ENCODE measurements at regions not wholly inside any gene's neighbourhood (a gene's known extent, or its start where the extent isn't known, plus 50 kb on each side); places are given as distances from the start of the nearest gene placed in this dataset.

DNA sequence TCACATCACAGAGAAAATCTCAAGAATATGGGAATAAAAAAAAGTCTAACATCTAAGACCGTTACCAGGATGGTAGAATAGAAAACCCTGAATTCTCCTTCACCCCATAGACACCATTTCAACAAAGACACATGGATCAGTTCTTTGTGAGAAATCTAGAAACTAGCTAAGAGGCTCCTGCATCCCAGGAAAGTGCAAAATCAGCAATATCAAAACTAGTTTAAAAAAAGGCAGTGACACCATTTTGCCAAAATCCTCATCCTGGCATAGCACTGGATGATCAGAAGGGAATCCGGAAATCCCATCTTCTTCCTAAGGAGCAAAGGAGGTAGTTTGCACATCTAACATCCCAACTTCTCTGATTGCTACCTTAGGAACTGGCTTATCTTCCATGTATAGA, 88.9 kb upstream of the MAGEE2 start:
- no peak for DNase-seq (ENCODE audit: low read depth)
- CTCF ChIA-PET = no interaction called here
- POLR2A ChIA-PET = no interaction called here
- H3K36me3 ChIP-seq (ENCODE audit: control insufficient read depth, insufficient read depth, low read length) = no peaks in the 10 kb centered on the region
- H3K27me3 ChIP-seq (ENCODE audit: control insufficient read depth, insufficient read depth, low read length) = no peaks in the 10 kb centered on the region
- H3K4me3 ChIP-seq (ENCODE audit: low read depth, low read length) = no peak overlapping the region
- no peak for TF ChIP-seq CTCF (IDR thresholded peaks at IDR 0.05; ENCODE audit: insufficient read depth, low read depth, low read length)

DNA sequence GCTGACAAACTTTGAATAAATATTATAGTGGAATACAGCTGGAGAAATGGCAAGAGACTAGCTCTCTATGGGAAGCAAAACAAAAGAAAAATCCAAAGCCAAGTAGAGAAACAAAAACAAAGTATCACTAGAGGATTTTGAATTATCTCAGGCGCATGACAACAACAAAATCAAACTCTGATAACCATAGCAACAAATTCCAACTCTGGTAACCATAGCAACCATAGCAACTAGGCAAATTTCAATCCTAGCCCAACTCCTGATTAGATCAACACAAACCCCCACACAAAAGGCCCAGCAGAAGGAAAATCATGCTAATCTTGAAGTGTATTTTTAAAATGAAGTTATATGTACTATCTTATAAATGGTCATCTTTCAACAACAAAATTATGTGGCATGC, 98.4 kb upstream of the MAGEE2 start:
- no peaks in the 10 kb centered on the region for H3K36me3 ChIP-seq (ENCODE audit: control insufficient read depth, insufficient read depth, low read length)
- H3K27me3 ChIP-seq (ENCODE audit: control insufficient read depth, insufficient read depth, low read length) = no peaks in the 10 kb centered on the region
- DNase-seq (ENCODE audit: low read depth) = no peak
- ChIA-PET CTCF (no interaction called here), POLR2A (no interaction called here)
- no peak overlapping the region for H3K4me3 ChIP-seq (ENCODE audit: low read depth, low read length)
- no peak for TF ChIP-seq CTCF (IDR thresholded peaks at IDR 0.05; ENCODE audit: insufficient read depth, low read depth, low read length)

DNA sequence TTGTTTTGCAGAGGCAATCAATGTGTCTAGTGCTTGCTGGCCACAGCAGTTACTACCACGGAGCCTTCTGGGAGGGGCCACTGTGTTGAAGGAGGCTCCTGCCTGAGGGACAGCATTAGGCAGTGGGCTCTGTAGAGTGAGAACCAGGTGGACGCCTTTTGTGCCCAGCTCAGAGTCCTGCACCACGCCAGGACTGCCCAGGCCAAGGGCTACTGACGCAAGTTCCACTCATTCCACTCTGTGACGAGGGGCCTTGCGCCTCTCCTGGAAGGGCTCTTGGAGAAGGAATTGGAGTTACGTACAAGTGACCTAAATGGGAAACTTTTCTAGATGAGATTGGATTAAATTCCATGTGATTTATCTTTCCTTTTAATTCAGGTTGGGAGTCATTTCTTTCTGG, 102.8 kb upstream of the MAGEE2 start:
- no peaks in the 10 kb centered on the region for H3K27me3 ChIP-seq (ENCODE audit: control insufficient read depth, insufficient read depth, low read length)
- ChIA-PET CTCF (no interaction called here), POLR2A (no interaction called here)
- no peak for TF ChIP-seq CTCF (IDR thresholded peaks at IDR 0.05; ENCODE audit: insufficient read depth, low read depth, low read length)
- no peak overlapping the region for H3K4me3 ChIP-seq (ENCODE audit: low read depth, low read length)
- no peak for DNase-seq (ENCODE audit: low read depth)
- H3K36me3 ChIP-seq (ENCODE audit: control insufficient read depth, insufficient read depth, low read length) = no peaks in the 10 kb centered on the region

DNA sequence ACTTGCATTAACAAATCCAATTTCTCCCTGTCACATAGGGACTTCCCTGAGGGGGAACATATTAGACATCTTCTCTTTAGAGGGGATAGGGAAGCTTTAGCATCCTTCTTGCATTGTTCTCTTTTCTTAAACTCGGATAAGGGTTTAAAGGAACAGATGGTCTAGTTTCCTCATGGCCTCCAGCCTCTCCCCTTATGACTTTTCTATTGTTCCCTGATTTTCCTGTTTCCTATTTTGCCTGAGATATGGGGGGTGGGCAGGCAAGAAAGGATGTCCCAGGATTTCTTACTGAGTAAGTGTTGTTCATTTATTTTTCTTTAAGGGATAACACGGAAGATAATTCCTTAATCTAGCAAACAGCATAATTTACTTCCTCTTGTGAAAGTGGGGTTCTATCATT, 107.7 kb upstream of the MAGEE2 start:
- H3K36me3 ChIP-seq (ENCODE audit: control insufficient read depth, insufficient read depth, low read length) = no peaks in the 10 kb centered on the region
- no peak for TF ChIP-seq CTCF (IDR thresholded peaks at IDR 0.05; ENCODE audit: insufficient read depth, low read depth, low read length)
- CTCF ChIA-PET = no interaction called here
- H3K4me3 ChIP-seq (ENCODE audit: low read depth, low read length) = no peak overlapping the region
- no peak for DNase-seq (ENCODE audit: low read depth)
- H3K27me3 ChIP-seq (ENCODE audit: control insufficient read depth, insufficient read depth, low read length) = no peaks in the 10 kb centered on the region
- POLR2A ChIA-PET = no interaction called here

- no peaks in the 10 kb centered on the region for H3K36me3 ChIP-seq (ENCODE audit: control insufficient read depth, insufficient read depth, low read length)
- ChIA-PET POLR2A (no interaction called here), CTCF (no interaction called here)
- no peak for TF ChIP-seq CTCF (IDR thresholded peaks at IDR 0.05; ENCODE audit: insufficient read depth, low read depth, low read length)
- no peak overlapping the region for H3K4me3 ChIP-seq (ENCODE audit: low read depth, low read length)
- no peak for DNase-seq (ENCODE audit: low read depth)
- no peaks in the 10 kb centered on the region for H3K27me3 ChIP-seq (ENCODE audit: control insufficient read depth, insufficient read depth, low read length)
These were observed 108.2 kb upstream of the MAGEE2 start for GRCh38 chrX:75893281-75893680.
